Gastrocnemius medialis (tissue), 4 donors: ENCODE measurements at regions not wholly inside any gene's neighbourhood (a gene's known extent, or its start where the extent isn't known, plus 50 kb on each side); places are given as distances from the start of the nearest gene placed in this dataset.

Experiments used
- ATAC-seq, 2 donors: fragments of 150-250 bp; one replicate each; pipeline ENCODE4 v1.9.1; 2016
- DNase-seq, 2 donors: peaks; one replicate each; pipeline ENCODE4 v3.0.0-alpha.2; 2019
- H3K27ac ChIP-seq, 4 donors: fragments of 200-600 bp; sonication (generic); 1 replicate in 1 of 4; 2 replicates in 3 of 4; pipeline ENCODE4 v1.5.1; 2016 to 2018; ENCODE audit warnings: mild to moderate bottlenecking in 2 of 4, moderate library complexity in 1 of 4
- H3K27me3 ChIP-seq, 3 donors: fragments of 200-600 bp; sonication (generic) in 2 of 3; 1 replicate in 1 of 3; 2 replicates in 2 of 3; pipeline versions ENCODE4 v1.5.1 to v1.6.0; 2016 to 2019; ENCODE audit warnings: mild to moderate bottlenecking in 1 of 3, moderate library complexity in 1 of 3
- H3K36me3 ChIP-seq, 2 donors: fragments of 200-600 bp; sonication (generic) in 1 of 2; one replicate each; pipeline ENCODE4 v1.5.1; 2017 to 2018
- H3K4me1 ChIP-seq, 2 donors: fragments of 200-600 bp; sonication (generic) in 1 of 2; one replicate each; pipeline ENCODE4 v1.5.1; 2016 to 2017; ENCODE audit warnings: mild to moderate bottlenecking in 2 of 2
- H3K4me3 ChIP-seq, 4 donors: fragments of 200-600 bp; sonication (generic) in 3 of 4; 1 replicate in 1 of 4; 2 replicates in 3 of 4; pipeline ENCODE4 v1.5.1; 2016 to 2019; ENCODE audit warnings: mild to moderate bottlenecking in 2 of 4
- H3K9me3 ChIP-seq, 3 donors: fragments of 200-600 bp; sonication (generic) in 2 of 3; 1 replicate in 1 of 3; 2 replicates in 2 of 3; pipeline ENCODE4 v1.5.1; 2016 to 2019
- CTCF ChIP-seq, 5 experiments: fragments of 450-650 bp in 3 of 5; fragments of 200-600 bp in 2 of 5; sonication (generic) in 2 of 5; IDR thresholded peaks in 4 of 5; conservative IDR thresholded peaks in 1 of 5; 1 replicate in 4 of 5; 2 replicates in 1 of 5; pipeline ENCODE4 v1.5.1; 2016 to 2019; ENCODE audit warnings: antibody characterized with exemption in 5 of 5, mild to moderate bottlenecking in 3 of 5, moderate library complexity in 3 of 5
- POLR2A ChIP-seq, 2 donors: fragments of 450-650 bp; IDR thresholded peaks; one replicate each; pipeline ENCODE4 v1.6.1; 2017; ENCODE audit warnings: antibody characterized with exemption in 2 of 2, mild to moderate bottlenecking in 2 of 2, moderate library complexity in 2 of 2
- in situ Hi-C, 4 donors: fragments of 200-750 bp; cut with MboI; loops; one replicate each; pipeline versions ENCODE4 v1.15.0 to v1.8.0; 2017; ENCODE audit warnings: low sequenced_read_pairs in 4 of 4
- intact Hi-C: fragments of 100-400 bp; cut with DNase I; formaldehyde crosslinking; loops from one replicate; pipeline ENCODE4 v1.15.1; 2023; ENCODE audit warnings: low total_unique reads

GRCh38 chr14:46377305-46377704 is 274.3 kb downstream of the RPL10L start:
- in situ Hi-C loops = no loop called here
- ATAC-seq = no peak
- no peak for TF ChIP-seq POLR2A (IDR thresholded peaks at IDR 0.05)
- TF ChIP-seq CTCF (IDR thresholded peaks at IDR 0.05 in 4 of 5, conservative IDR thresholded peaks at IDR 0.05 in 1 of 5) = no peak

GRCh38 chr14:46369391-46369790 is 282.2 kb downstream of the RPL10L start:
- Histone ChIP-seq H3K9me3 (no peaks in the 10 kb centered on the region), H3K36me3 (no peaks in the 10 kb centered on the region), H3K4me3 (no peak overlapping the region), H3K4me1 (no peaks in the 10 kb centered on the region), H3K27me3 (no peaks in the 10 kb centered on the region), H3K27ac (no peak overlapping the region)
- in situ Hi-C loops (no loop called here), intact Hi-C loops (no loop called here)
- ATAC-seq = no peak
- TF ChIP-seq CTCF (IDR thresholded peaks at IDR 0.05 in 4 of 5, conservative IDR thresholded peaks at IDR 0.05 in 1 of 5) = no peak
- TF ChIP-seq POLR2A (IDR thresholded peaks at IDR 0.05) = no peak
- no peak for DNase-seq

More at GRCh38 chr14:46377305-46377704, 274.3 kb downstream of the RPL10L start:
- intact Hi-C loops = no loop called here
- no peak for DNase-seq
- H3K9me3 ChIP-seq = no peaks in the 10 kb centered on the region
- H3K27me3 ChIP-seq = no peaks in the 10 kb centered on the region
- no peak overlapping the region for H3K27ac ChIP-seq
- H3K4me3 ChIP-seq = no peak overlapping the region
- no peaks in the 10 kb centered on the region for H3K36me3 ChIP-seq
- no peaks in the 10 kb centered on the region for H3K4me1 ChIP-seq

- in situ Hi-C loops (no loop called here), intact Hi-C loops (no loop called here)
- no peaks in the 10 kb centered on the region for H3K27me3 ChIP-seq
- no peak overlapping the region for H3K27ac ChIP-seq
- H3K4me1 ChIP-seq = no peaks in the 10 kb centered on the region
- DNase-seq (no peak), ATAC-seq (no peak)
- H3K36me3 ChIP-seq = no peaks in the 10 kb centered on the region
- H3K9me3 ChIP-seq = no peaks in the 10 kb centered on the region
- no peak overlapping the region for H3K4me3 ChIP-seq
- TF ChIP-seq POLR2A (IDR thresholded peaks at IDR 0.05) (no peak), CTCF (IDR thresholded peaks at IDR 0.05 in 4 of 5, conservative IDR thresholded peaks at IDR 0.05 in 1 of 5) (no peak)
Observed at GRCh38 chr14:46368275-46368674, 283.3 kb downstream of the RPL10L start.

GRCh38 chr14:46352844-46353243 is 298.7 kb downstream of the RPL10L start:
- TF ChIP-seq POLR2A (IDR thresholded peaks at IDR 0.05) = no peak
- TF ChIP-seq CTCF (IDR thresholded peaks at IDR 0.05 in 4 of 5, conservative IDR thresholded peaks at IDR 0.05 in 1 of 5) = no peak
- no peaks in the 10 kb centered on the region for H3K4me1 ChIP-seq
- no peaks in the 10 kb centered on the region for H3K36me3 ChIP-seq
- no peaks in the 10 kb centered on the region for H3K9me3 ChIP-seq
- no peak for DNase-seq
- no peak overlapping the region for H3K4me3 ChIP-seq
- no peak overlapping the region for H3K27ac ChIP-seq
- no peaks in the 10 kb centered on the region for H3K27me3 ChIP-seq
- in situ Hi-C loops (no loop called here), intact Hi-C loops (no loop called here)
- ATAC-seq = no peak

- intact Hi-C loops (no loop called here), in situ Hi-C loops (no loop called here)
- no peaks in the 10 kb centered on the region for H3K9me3 ChIP-seq
- DNase-seq (no peak), ATAC-seq (no peak)
- H3K27me3 ChIP-seq = no peaks in the 10 kb centered on the region
- H3K36me3 ChIP-seq = no peaks in the 10 kb centered on the region
- TF ChIP-seq POLR2A (IDR thresholded peaks at IDR 0.05) (no peak), CTCF (IDR thresholded peaks at IDR 0.05 in 4 of 5, conservative IDR thresholded peaks at IDR 0.05 in 1 of 5) (no peak)
- no peak overlapping the region for H3K27ac ChIP-seq
- no peak overlapping the region for H3K4me3 ChIP-seq
- no peaks in the 10 kb centered on the region for H3K4me1 ChIP-seq
Observed at GRCh38 chr14:46344327-46344937, 307.1 kb downstream of the RPL10L start.
